Lower lobe of right lung (tissue), 2 donors: ENCODE measurements at regions not wholly inside any gene's neighbourhood (a gene's known extent, or its start where the extent isn't known, plus 50 kb on each side); places are given as distances from the start of the nearest gene placed in this dataset.
"Not testable (repeated sequence)": the region's sequence is repeated elsewhere in the genome, so short reads cannot be mapped to it uniquely, and the experiment has no call there.

Source experiments
- ATAC-seq, 2 donors: fragments of 200-7000 bp; cut with Tn5 transposase; one replicate each; pipeline ENCODE4 v1.9.1; 2020 to 2022; ENCODE audit warnings: mild to moderate bottlenecking in 2 of 2, moderate library complexity in 2 of 2
- DNase-seq: peaks from one replicate; pipeline ENCODE4 v3.0.0-alpha.2; 2020
- H3K27ac ChIP-seq: fragments of 200-600 bp; one replicate; pipeline ENCODE4 v1.8.0; 2022
- H3K27me3 ChIP-seq: fragments of 200-600 bp; one replicate; pipeline ENCODE4 v1.8.0; 2022; ENCODE audit warnings: low read depth
- H3K36me3 ChIP-seq: fragments of 200-600 bp; one replicate; pipeline ENCODE4 v1.8.0; 2022; ENCODE audit warnings: mild to moderate bottlenecking
- H3K4me1 ChIP-seq: fragments of 200-600 bp; one replicate; pipeline ENCODE4 v1.8.0; 2022
- H3K4me3 ChIP-seq: fragments of 200-600 bp; one replicate; pipeline ENCODE4 v1.8.0; 2022; ENCODE audit warnings: mild to moderate bottlenecking
- H3K9me3 ChIP-seq: fragments of 200-600 bp; one replicate; pipeline ENCODE4 v1.8.0; 2022
- intact Hi-C: fragments of 100-400 bp; cut with DNase I; formaldehyde crosslinking; loops from one replicate; pipeline ENCODE4 v1.11.0; 2022
- TF ChIP-seq, protein P1 (sequence below): fragments of 200-600 bp; IDR thresholded peaks from one replicate; pipeline ENCODE4 v1.8.0; 2022; ENCODE audit warnings: antibody characterized with exemption, mild to moderate bottlenecking
- donor health status: DM: no; HTN: yes; CAD: no; lungs with severe emphysema.

DNA sequence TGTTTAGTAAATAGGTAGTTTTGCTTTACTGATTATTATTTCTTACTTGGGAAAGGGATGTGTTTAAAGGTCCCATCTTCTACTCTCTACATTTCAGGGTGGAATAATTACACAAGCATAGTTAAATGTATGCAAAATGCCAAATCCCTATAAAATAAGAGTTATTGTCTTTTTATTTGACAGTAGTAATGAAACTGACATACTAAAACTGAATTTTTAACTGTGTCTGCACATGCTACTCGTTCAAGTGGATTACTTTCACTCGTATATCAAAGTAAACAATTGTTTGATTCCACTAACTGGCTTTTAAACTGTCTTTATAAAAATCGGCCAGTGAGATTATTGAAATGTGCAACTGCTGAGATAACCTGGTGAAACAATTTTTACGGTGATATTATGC is 602.9 kb upstream of the ADGRB3 start:
- ATAC-seq: no peak

DNA sequence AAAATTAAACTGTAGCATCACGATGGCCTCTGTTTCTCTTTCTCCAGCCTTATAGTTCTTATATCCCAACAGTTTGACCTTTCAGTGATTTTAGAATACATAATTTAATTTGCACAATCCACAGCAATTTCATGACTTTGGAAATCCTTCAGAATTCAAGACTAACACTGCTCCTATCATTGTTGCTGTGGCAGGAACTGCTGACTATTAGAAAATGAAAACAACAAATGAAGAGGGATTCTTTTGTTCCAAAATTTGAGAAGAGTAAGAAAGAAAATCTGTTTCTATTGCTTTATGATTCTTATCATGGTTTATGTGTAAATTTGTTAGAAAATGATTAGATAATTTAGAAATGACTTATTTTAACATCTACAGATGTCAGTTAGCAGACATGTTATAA is 604.0 kb upstream of the ADGRB3 start:
- intact Hi-C loops: no loop called here
- H3K4me3 ChIP-seq: no peak overlapping the region
- no peaks in the 10 kb centered on the region for H3K36me3 ChIP-seq
- H3K4me1 ChIP-seq: no peaks in the 10 kb centered on the region
- DNase-seq (no peak), ATAC-seq (no peak)
- no peak overlapping the region for H3K27ac ChIP-seq
- no peaks in the 10 kb centered on the region for H3K27me3 ChIP-seq
- TF ChIP-seq, protein P1, sequence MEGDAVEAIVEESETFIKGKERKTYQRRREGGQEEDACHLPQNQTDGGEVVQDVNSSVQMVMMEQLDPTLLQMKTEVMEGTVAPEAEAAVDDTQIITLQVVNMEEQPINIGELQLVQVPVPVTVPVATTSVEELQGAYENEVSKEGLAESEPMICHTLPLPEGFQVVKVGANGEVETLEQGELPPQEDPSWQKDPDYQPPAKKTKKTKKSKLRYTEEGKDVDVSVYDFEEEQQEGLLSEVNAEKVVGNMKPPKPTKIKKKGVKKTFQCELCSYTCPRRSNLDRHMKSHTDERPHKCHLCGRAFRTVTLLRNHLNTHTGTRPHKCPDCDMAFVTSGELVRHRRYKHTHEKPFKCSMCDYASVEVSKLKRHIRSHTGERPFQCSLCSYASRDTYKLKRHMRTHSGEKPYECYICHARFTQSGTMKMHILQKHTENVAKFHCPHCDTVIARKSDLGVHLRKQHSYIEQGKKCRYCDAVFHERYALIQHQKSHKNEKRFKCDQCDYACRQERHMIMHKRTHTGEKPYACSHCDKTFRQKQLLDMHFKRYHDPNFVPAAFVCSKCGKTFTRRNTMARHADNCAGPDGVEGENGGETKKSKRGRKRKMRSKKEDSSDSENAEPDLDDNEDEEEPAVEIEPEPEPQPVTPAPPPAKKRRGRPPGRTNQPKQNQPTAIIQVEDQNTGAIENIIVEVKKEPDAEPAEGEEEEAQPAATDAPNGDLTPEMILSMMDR: no peak
- H3K9me3 ChIP-seq: no peaks in the 10 kb centered on the region

More for the DNA sequence above, 602.9 kb upstream of the ADGRB3 start:
- TF ChIP-seq, protein P1: no peak
- no peaks in the 10 kb centered on the region for H3K27me3 ChIP-seq
- H3K9me3 ChIP-seq: no peaks in the 10 kb centered on the region
- no peaks in the 10 kb centered on the region for H3K36me3 ChIP-seq
- no peaks in the 10 kb centered on the region for H3K4me1 ChIP-seq
- no peak overlapping the region for H3K4me3 ChIP-seq
- intact Hi-C loops: no loop called here
- no peak for DNase-seq
- no peak overlapping the region for H3K27ac ChIP-seq

DNA sequence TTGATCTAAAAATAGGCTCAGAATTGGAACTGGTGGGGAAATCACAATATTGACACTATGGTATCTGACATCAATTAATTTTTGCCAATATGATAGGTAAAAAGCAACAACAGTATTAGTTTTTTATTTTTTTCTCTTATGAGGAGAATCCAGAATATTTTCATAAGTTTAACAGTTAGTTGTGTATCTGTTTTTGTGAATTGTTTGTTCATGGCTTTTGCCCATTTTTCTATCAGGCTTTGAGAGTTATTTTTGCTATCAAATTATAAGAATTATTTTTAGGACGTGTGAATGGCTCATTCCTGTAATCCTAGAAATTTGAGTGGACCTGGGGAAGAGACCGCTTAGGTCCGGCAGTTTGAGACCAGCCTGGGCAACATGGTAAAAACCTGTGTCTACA is 608.6 kb upstream of the ADGRB3 start:
- no peaks in the 10 kb centered on the region for H3K36me3 ChIP-seq
- intact Hi-C loops: no loop called here
- ATAC-seq (no peak), DNase-seq (no peak)
- no peak overlapping the region for H3K27ac ChIP-seq
- TF ChIP-seq, protein P1: no peak
- no peak overlapping the region for H3K4me3 ChIP-seq
- H3K4me1 ChIP-seq: no peaks in the 10 kb centered on the region
- no peaks in the 10 kb centered on the region for H3K27me3 ChIP-seq
- no peaks in the 10 kb centered on the region for H3K9me3 ChIP-seq

DNA sequence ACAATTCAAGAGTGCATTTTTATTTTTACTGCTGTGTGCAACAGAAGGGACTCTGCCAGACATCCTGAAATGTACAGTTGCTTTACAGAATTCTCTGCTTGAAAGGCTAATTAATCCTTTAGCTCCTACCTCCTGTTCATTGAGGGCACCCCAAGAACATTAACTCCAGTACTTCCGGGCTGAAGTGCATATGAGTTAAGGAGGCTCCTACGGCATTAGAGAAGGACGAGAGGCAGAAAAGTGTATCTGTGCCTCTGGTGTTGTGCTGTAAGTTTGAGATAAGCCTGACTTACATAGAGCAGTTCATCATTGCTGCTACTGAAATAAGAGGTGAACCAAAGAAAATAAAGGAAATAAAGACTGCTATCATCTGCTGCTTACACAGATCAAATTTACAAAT is 609.3 kb upstream of the ADGRB3 start:
- DNase-seq (no peak), ATAC-seq (no peak)
- Histone ChIP-seq H3K27ac (no peak overlapping the region), H3K4me3 (no peak overlapping the region), H3K27me3 (no peaks in the 10 kb centered on the region), H3K4me1 (no peaks in the 10 kb centered on the region), H3K9me3 (no peaks in the 10 kb centered on the region), H3K36me3 (no peaks in the 10 kb centered on the region)
- intact Hi-C loops: no loop called here
- TF ChIP-seq, protein P1: no peak

DNA sequence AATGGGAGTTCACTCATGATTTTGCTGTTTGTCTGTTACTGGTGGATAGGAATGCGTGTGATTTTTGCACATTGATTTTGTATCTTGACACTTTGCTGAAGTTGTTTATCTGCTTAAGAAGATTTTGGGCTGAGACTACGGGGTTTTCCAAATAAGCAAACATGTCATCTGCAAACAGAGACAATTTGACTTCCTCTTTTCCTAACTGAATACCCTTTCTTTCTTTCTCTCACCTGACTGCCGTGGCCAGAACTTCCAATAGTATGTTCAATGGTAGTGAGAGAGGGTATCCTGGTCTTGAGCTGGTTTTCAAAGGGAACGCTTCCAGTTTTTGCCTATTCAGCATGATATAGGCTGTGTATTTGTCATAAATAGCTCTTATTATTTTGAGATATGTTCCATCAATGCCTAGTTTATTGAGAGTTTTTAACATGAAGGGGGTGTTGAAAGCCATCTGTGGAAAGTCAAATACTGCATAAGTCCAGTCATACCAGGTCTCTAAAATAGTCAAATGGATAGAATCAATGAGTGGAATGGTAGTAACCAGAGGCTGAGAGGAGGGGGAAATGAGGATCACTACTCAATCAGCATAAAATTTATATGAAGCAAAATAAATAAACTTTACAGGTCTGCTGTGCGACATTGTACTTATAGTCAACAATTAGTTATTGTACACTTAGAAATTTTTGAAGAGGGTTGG is 610.4 kb upstream of the ADGRB3 start:
- Histone ChIP-seq H3K4me1 (no peaks in the 10 kb centered on the region), H3K27ac (no peak overlapping the region)

DNA sequence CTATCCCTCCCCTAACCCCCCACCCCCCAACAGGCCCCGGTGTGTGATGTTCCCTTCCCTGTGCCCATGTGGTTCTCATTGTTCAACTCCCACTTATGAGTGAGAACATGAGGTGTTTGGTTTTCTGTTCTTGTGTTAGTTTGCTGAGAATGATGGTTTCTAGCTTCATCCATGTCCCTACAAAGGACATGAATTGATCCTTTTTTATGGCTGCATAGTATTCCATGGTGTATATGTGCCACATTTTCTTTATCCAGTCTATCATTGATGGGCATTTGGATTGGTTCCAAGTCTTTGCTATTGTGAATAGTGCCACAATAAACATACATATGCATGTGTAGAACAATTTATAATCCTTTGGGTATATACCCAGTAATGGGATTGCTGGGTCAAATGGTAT is 612.1 kb upstream of the ADGRB3 start:
- ATAC-seq, DNase-seq, intact Hi-C loops, H3K4me3 ChIP-seq, H3K9me3 ChIP-seq, H3K4me1 ChIP-seq, H3K27me3 ChIP-seq, H3K36me3 ChIP-seq, H3K27ac ChIP-seq: not testable (repeated sequence)

More for the DNA sequence above, 610.4 kb upstream of the ADGRB3 start:
- DNase-seq (no peak), ATAC-seq (no peak)
- TF ChIP-seq, protein P1: no peak
- intact Hi-C loops: no loop called here
- Histone ChIP-seq H3K27me3 (no peaks in the 10 kb centered on the region), H3K9me3 (no peaks in the 10 kb centered on the region), H3K4me3 (no peak overlapping the region), H3K36me3 (no peaks in the 10 kb centered on the region)
